ENCODE measurements at regions not wholly inside any gene's neighbourhood (a gene's known extent, or its start where the extent isn't known, plus 50 kb on each side); places are given as distances from the start of the nearest gene placed in this dataset.

GRCh38 chr18:37634516-37634915 is 68.9 kb upstream of the CELF4 start:
- no peak for TF ChIP-seq CTCF (IDR thresholded peaks at IDR 0.05; ENCODE audit: low read depth, low read length)
- no peak for TF ChIP-seq MYC (IDR thresholded peaks at IDR 0.05; ENCODE audit: low read depth, low read length)
- TF ChIP-seq MAX (IDR thresholded peaks at IDR 0.05; ENCODE audit: low read depth, low read length) = no peak
- no peak for TF ChIP-seq POLR2A (IDR thresholded peaks at IDR 0.05; ENCODE audit: extremely low read depth, insufficient read length)
- DNase-seq (ENCODE audit: low read depth) = no peak

GRCh38 chr18:37631422-37631821 is 65.8 kb upstream of the CELF4 start:
- no peak for DNase-seq (ENCODE audit: low read depth)
- TF ChIP-seq CTCF (IDR thresholded peaks at IDR 0.05; ENCODE audit: low read depth, low read length) = no peak
- no peak for TF ChIP-seq POLR2A (IDR thresholded peaks at IDR 0.05; ENCODE audit: extremely low read depth, insufficient read length)
- TF ChIP-seq MYC (IDR thresholded peaks at IDR 0.05; ENCODE audit: low read depth, low read length) = no peak
- TF ChIP-seq MAX (IDR thresholded peaks at IDR 0.05; ENCODE audit: low read depth, low read length) = no peak
- H3K4me3 ChIP-seq (ENCODE audit: low read depth, low read length) = no peak overlapping the region

More at GRCh38 chr18:37634516-37634915, 68.9 kb upstream of the CELF4 start:
- H3K4me3 ChIP-seq (ENCODE audit: low read depth, low read length) = no peak overlapping the region

- no peak overlapping the region for H3K4me3 ChIP-seq (ENCODE audit: low read depth, low read length)
- DNase-seq (ENCODE audit: low read depth) = no peak
- no peak for TF ChIP-seq POLR2A (IDR thresholded peaks at IDR 0.05; ENCODE audit: extremely low read depth, insufficient read length)
- no peak for TF ChIP-seq MYC (IDR thresholded peaks at IDR 0.05; ENCODE audit: low read depth, low read length)
- TF ChIP-seq MAX (IDR thresholded peaks at IDR 0.05; ENCODE audit: low read depth, low read length) = no peak
- TF ChIP-seq CTCF (IDR thresholded peaks at IDR 0.05; ENCODE audit: low read depth, low read length) = no peak
Measured at GRCh38 chr18:37630334-37630733, 64.7 kb upstream of the CELF4 start.

- TF ChIP-seq MYC (IDR thresholded peaks at IDR 0.05; ENCODE audit: low read depth, low read length) (no peak), MAX (IDR thresholded peaks at IDR 0.05; ENCODE audit: low read depth, low read length) (no peak), CTCF (IDR thresholded peaks at IDR 0.05; ENCODE audit: low read depth, low read length) (no peak), POLR2A (IDR thresholded peaks at IDR 0.05; ENCODE audit: extremely low read depth, insufficient read length) (no peak)
- no peak overlapping the region for H3K4me3 ChIP-seq (ENCODE audit: low read depth, low read length)
- DNase-seq (ENCODE audit: low read depth) = no peak
Measured at GRCh38 chr18:37628470-37629220, 63.0 kb upstream of the CELF4 start.

- H3K4me3 ChIP-seq (ENCODE audit: low read depth, low read length) = no peak overlapping the region
- TF ChIP-seq MAX (IDR thresholded peaks at IDR 0.05; ENCODE audit: low read depth, low read length) (no peak), POLR2A (IDR thresholded peaks at IDR 0.05; ENCODE audit: extremely low read depth, insufficient read length) (no peak), CTCF (IDR thresholded peaks at IDR 0.05; ENCODE audit: low read depth, low read length) (no peak), MYC (IDR thresholded peaks at IDR 0.05; ENCODE audit: low read depth, low read length) (no peak)
- DNase-seq (ENCODE audit: low read depth) = no peak
Measured at GRCh38 chr18:37624318-37624717, 58.7 kb upstream of the CELF4 start.
